Stomach (tissue), 8 donors: ENCODE measurements at regions not wholly inside any gene's neighbourhood (a gene's known extent, or its start where the extent isn't known, plus 50 kb on each side); places are given as distances from the start of the nearest gene placed in this dataset.

Source experiments
- DNase-seq, 2 donors: peaks; one replicate each; pipeline versions ENCODE4 v3.0.0 to v3.0.0-alpha.2; 2013 to 2019
- H3K27ac ChIP-seq, 5 donors: fragments of 200-600 bp in 4 of 5; sonication (generic) in 4 of 5; one replicate each; pipeline ENCODE4 v1.5.1; 2013 to 2019; ENCODE audit warnings: mild to moderate bottlenecking in 1 of 5, moderate library complexity in 1 of 5
- H3K27me3 ChIP-seq, 3 donors: fragments of 200-600 bp; sonication (generic); one replicate each; pipeline ENCODE4 v1.5.1; 2017 to 2019; ENCODE audit warnings: mixed run types in 1 of 3
- H3K36me3 ChIP-seq, 4 donors: fragments of 200-600 bp; sonication (generic); 1 replicate in 3 of 4; 2 replicates in 1 of 4; pipeline ENCODE4 v1.5.1; 2016 to 2019
- H3K4me1 ChIP-seq, 4 donors: fragments of 200-600 bp; sonication (generic); one replicate each; pipeline ENCODE4 v1.5.1; 2016 to 2019
- H3K4me3 ChIP-seq, 4 donors: fragments of 200-600 bp; sonication (generic) in 3 of 4; one replicate each; pipeline ENCODE4 v1.5.1; 2016 to 2019; ENCODE audit warnings: mild to moderate bottlenecking in 1 of 4
- H3K9me3 ChIP-seq, 4 donors: fragments of 200-600 bp; sonication (generic); one replicate each; pipeline ENCODE4 v1.5.1; 2016 to 2019
- CTCF ChIP-seq, 7 experiments: fragments of 450-650 bp in 4 of 7; fragments of 200-600 bp in 3 of 7; sonication (generic) in 3 of 7; IDR thresholded peaks; one replicate each; pipeline ENCODE4 v1.5.1; 2016 to 2019; ENCODE audit warnings: antibody characterized with exemption in 7 of 7, control low read depth in 2 of 7, mild to moderate bottlenecking in 1 of 7
- EP300 ChIP-seq: sonication (generic); formaldehyde crosslinking; IDR thresholded peaks from one replicate; pipeline ENCODE4 v1.6.1; 2017; ENCODE audit warnings: antibody characterized with exemption
- POLR2A ChIP-seq, 4 donors: fragments of 450-650 bp; IDR thresholded peaks; one replicate each; pipeline ENCODE4 v1.6.1; 2016; ENCODE audit warnings: antibody characterized with exemption in 4 of 4, control low read depth in 2 of 4, mild to moderate bottlenecking in 1 of 4, moderate library complexity in 1 of 4
- POLR2AphosphoS5 ChIP-seq, 3 donors: sonication (generic); formaldehyde crosslinking; IDR thresholded peaks; one replicate each; pipeline ENCODE4 v1.6.1; 2016; ENCODE audit warnings: antibody characterized with exemption in 3 of 3
- WGBS, 5 donors: extraction: QIAGEN DNeasy Blood & Tissue Kit in 3 of 5; methylation state at CpG; one replicate each; pipeline versions ENCODE4 v1.1.5 to v1.1.7; 2013 to 2018; 5-methylcytosine and 5-hydroxymethylcytosine counted together
- intact Hi-C: fragments of 100-400 bp; cut with DNase I; formaldehyde crosslinking; loops from one replicate; pipeline ENCODE4 v1.15.1; 2023; ENCODE audit warnings: low total_unique reads
- donor health status: healthy with polysubstance abuse.
- donor health status: Bipolar disorder and iron deficiency.
- donor health status: healthy.

GRCh38 chr10:10353326-10353868 is 664.3 kb upstream of the CELF2 start:
- intact Hi-C loops: no loop called here
- no peaks in the 10 kb centered on the region for H3K36me3 ChIP-seq
- no peaks in the 10 kb centered on the region for H3K4me1 ChIP-seq
- TF ChIP-seq EP300 (no peak), POLR2A (IDR thresholded peaks at IDR 0.05) (no peak), CTCF (IDR thresholded peaks at IDR 0.05) (no peak), POLR2AphosphoS5 (IDR thresholded peaks at IDR 0.05) (no peak)
- no peak overlapping the region for H3K4me3 ChIP-seq
- H3K27ac ChIP-seq: no peak overlapping the region
- peaks cover 0 to under 1% (median 0%) of the 10 kb centered on the region in 4 donors for H3K9me3 ChIP-seq
- H3K27me3 ChIP-seq: no peaks in the 10 kb centered on the region
- DNase-seq: no peak
- WGBS, 5 donors: 56 to 74% (median 61%) methylated on average over 8 of the region's 8 CpGs

DNA sequence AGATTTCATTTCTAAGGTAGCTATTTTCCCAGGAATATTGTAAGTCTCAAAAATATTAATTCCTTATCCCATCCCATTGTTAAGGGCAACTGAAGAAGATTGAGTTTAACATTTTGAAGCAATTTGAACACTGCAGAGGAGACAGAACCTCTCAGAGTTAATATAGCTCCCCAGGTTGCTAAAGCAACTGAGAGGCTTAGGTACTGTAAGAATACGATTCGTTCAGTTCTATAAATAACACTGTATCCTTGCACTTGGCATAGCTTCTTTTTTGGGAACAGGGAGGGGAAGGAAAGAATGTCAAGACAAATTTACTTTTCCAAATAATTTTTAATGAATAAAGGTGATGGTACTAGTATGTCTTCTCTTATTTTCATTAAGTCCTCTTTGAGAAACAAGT is 658.4 kb upstream of the CELF2 start:
- 67 to 84% (median 71%) methylated on average over 2 of the region's 2 CpGs for WGBS, 5 donors

GRCh38 chr10:10361301-10361885 is 656.3 kb upstream of the CELF2 start:
- no peak for DNase-seq
- TF ChIP-seq POLR2A (IDR thresholded peaks at IDR 0.05) (no peak), POLR2AphosphoS5 (IDR thresholded peaks at IDR 0.05) (no peak), EP300 (no peak), CTCF (IDR thresholded peaks at IDR 0.05) (no peak)
- H3K27ac ChIP-seq: no peak overlapping the region
- H3K9me3 ChIP-seq: peaks cover 0 to 4% (median 0%) of the 10 kb centered on the region in 4 donors
- intact Hi-C loops: no loop called here
- H3K27me3 ChIP-seq: no peaks in the 10 kb centered on the region
- H3K4me3 ChIP-seq: no peak overlapping the region
- peaks cover 0 to 8% (median 0%) of the 10 kb centered on the region in 4 donors for H3K4me1 ChIP-seq
- 28 to 70% (median 39%) methylated on average over 3 of the region's 3 CpGs for WGBS, 5 donors
- H3K36me3 ChIP-seq: no peaks in the 10 kb centered on the region

More for the DNA sequence above, 658.4 kb upstream of the CELF2 start:
- H3K4me1 ChIP-seq: no peaks in the 10 kb centered on the region
- H3K4me3 ChIP-seq: no peak overlapping the region
- H3K36me3 ChIP-seq: no peaks in the 10 kb centered on the region
- no peak for DNase-seq
- no peaks in the 10 kb centered on the region for H3K27me3 ChIP-seq
- TF ChIP-seq POLR2AphosphoS5 (IDR thresholded peaks at IDR 0.05): no peak
- no peak for TF ChIP-seq EP300
- TF ChIP-seq CTCF (IDR thresholded peaks at IDR 0.05): no peak
- no peak for TF ChIP-seq POLR2A (IDR thresholded peaks at IDR 0.05)
- no peak overlapping the region for H3K27ac ChIP-seq
- intact Hi-C loops: no loop called here
- peaks cover 0 to 4% (median 0%) of the 10 kb centered on the region in 4 donors for H3K9me3 ChIP-seq

DNA sequence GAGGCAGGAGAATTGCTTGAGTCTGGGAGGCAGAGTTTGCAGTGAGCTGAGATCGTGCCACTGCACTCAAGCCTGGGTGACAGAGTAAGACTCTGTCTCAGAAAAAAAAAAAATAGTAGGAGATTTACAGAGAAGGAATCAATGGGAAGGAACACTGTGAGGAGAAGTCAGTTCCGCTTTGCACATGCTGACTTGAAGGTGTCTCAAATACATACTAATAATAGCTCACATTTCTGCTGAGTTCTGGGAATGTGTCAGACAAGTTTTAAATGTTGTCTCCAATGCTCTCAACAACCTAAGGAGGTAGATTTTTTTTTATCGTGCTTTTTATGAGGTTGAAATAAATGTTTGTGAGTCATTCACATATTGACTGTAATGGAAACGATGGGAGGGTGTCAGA is 654.9 kb upstream of the CELF2 start:
- Histone ChIP-seq H3K4me1 (peaks cover 0 to 8% (median 0%) of the 10 kb centered on the region in 4 donors), H3K27me3 (no peaks in the 10 kb centered on the region), H3K9me3 (peaks cover 0 to 4% (median 0%) of the 10 kb centered on the region in 4 donors), H3K27ac (no peak overlapping the region), H3K4me3 (no peak overlapping the region), H3K36me3 (no peaks in the 10 kb centered on the region)
- 70 to 80% (median 75%) methylated on average over 4 of the region's 4 CpGs for WGBS, 5 donors
- intact Hi-C loops: no loop called here
- no peak for DNase-seq
- TF ChIP-seq POLR2AphosphoS5 (IDR thresholded peaks at IDR 0.05): no peak
- no peak for TF ChIP-seq EP300
- no peak for TF ChIP-seq CTCF (IDR thresholded peaks at IDR 0.05)
- no peak for TF ChIP-seq POLR2A (IDR thresholded peaks at IDR 0.05)
